Activated CD8-positive, alpha-beta T cell treated with anti-CD3 and anti-CD28 coated beads for 36 hours (primary cell): ENCODE measurements at regions not wholly inside any gene's neighbourhood (a gene's known extent, or its start where the extent isn't known, plus 50 kb on each side); places are given as distances from the start of the nearest gene placed in this dataset.

Experiments used
- ATAC-seq: fragments of 200-7000 bp; cut with Tn5 transposase; one replicate; pipeline ENCODE4 v1.10.0; 2021; ENCODE audit warnings: mild to moderate bottlenecking, moderate library complexity
- CTCF ChIA-PET: fragments of 350-600 bp; sonication (Branson Sonifier 250); formaldehyde crosslinking; loops from one replicate; lab custom pipeline; 2021; ENCODE audit warnings: antibody characterized with exemption; lab: Charles Lee
- POLR2A ChIA-PET: fragments of 350-600 bp; sonication (Branson Sonifier 250); formaldehyde crosslinking; loops from one replicate; lab custom pipeline; 2021; ENCODE audit warnings: antibody characterized with exemption; lab: Charles Lee
- DNase-seq: peaks from one replicate; pipeline ENCODE4 v3.0.0-alpha.2; 2020
- H3K27ac Mint-ChIP-seq: one replicate; pipeline ENCODE4 v1.8.0; 2021; ENCODE audit warnings: mild to moderate bottlenecking, mixed read lengths
- H3K27me3 Mint-ChIP-seq: one replicate; pipeline ENCODE4 v1.8.0; 2021; ENCODE audit warnings: mixed read lengths
- H3K36me3 Mint-ChIP-seq: one replicate; pipeline ENCODE4 v1.8.0; 2021; ENCODE audit warnings: low read depth, mixed read lengths
- H3K4me1 Mint-ChIP-seq: one replicate; pipeline ENCODE4 v1.8.0; 2021; ENCODE audit warnings: low read depth, mixed read lengths
- H3K4me3 Mint-ChIP-seq: one replicate; pipeline ENCODE4 v1.8.0; 2021; ENCODE audit warnings: mild to moderate bottlenecking, moderate library complexity, mixed read lengths
- H3K9me3 Mint-ChIP-seq: one replicate; pipeline ENCODE4 v1.8.0; 2021; ENCODE audit warnings: mixed read lengths
- CTCF ChIP-seq: fragments of 200-600 bp; IDR thresholded peaks from one replicate; pipeline ENCODE4 v1.8.0; 2022; ENCODE audit warnings: antibody characterized with exemption, mild to moderate bottlenecking
- intact Hi-C: fragments of 100-400 bp; cut with micrococcal nuclease; formaldehyde crosslinking; loops from one replicate; pipeline ENCODE4 v1.10.0; 2022

GRCh38 chr17:77323413-77324171, 182.8 kb downstream of the SEC14L1 start:
- no peak overlapping the region for H3K27ac Mint-ChIP-seq
- CTCF ChIA-PET: interaction anchor here (0.6 to 0.9 kb wide), 2 partner anchors 96 to 106 kb away, joined by 3 read pairs; no protein-coding TSS in a partner anchor
- peaks cover 49% of the 10 kb centered on the region for H3K4me1 Mint-ChIP-seq
- H3K27me3 Mint-ChIP-seq: no peaks in the 10 kb centered on the region
- DNase-seq (no peak), ATAC-seq (no peak)
- H3K36me3 Mint-ChIP-seq: no peaks in the 10 kb centered on the region
- intact Hi-C loops: no loop called here
- POLR2A ChIA-PET: interaction anchor here (1.3 to 2.4 kb wide), 2 partner anchors 51 to 122 kb away, joined by 3 to 5 read pairs; no protein-coding TSS in a partner anchor
- no peak for TF ChIP-seq CTCF
- H3K9me3 Mint-ChIP-seq: no peaks in the 10 kb centered on the region
- H3K4me3 Mint-ChIP-seq: no peak overlapping the region

GRCh38 chr17:77324227-77324626, 183.5 kb downstream of the SEC14L1 start:
- TF ChIP-seq CTCF: no peak
- Mint-ChIP-seq H3K4me3 (no peak overlapping the region), H3K27me3 (no peaks in the 10 kb centered on the region), H3K4me1 (peaks cover 44% of the 10 kb centered on the region), H3K9me3 (no peaks in the 10 kb centered on the region), H3K36me3 (no peaks in the 10 kb centered on the region), H3K27ac (no peak overlapping the region)
- no peak for ATAC-seq
- DNase-seq: no peak
- intact Hi-C loops: no loop called here
- ChIA-PET POLR2A (interaction anchor here (1.3 to 2.4 kb wide), 2 partner anchors 50 to 121 kb away, joined by 3 to 5 read pairs; no protein-coding TSS in a partner anchor), CTCF (interaction anchor here (1.5 kb wide), 1 partner anchor 76 kb away, joined by 7 read pairs; no protein-coding TSS in a partner anchor)

- H3K27ac Mint-ChIP-seq: peak overlapping the region; percentile 82
- ChIA-PET CTCF (interaction anchor here (0.7 to 1.5 kb wide), 4 partner anchors 75 to 176 kb away, joined by 3 to 7 read pairs (median 4); no protein-coding TSS in a partner anchor), POLR2A (interaction anchor here (0.7 to 2.4 kb wide), 3 partner anchors 64 to 120 kb away, joined by 3 to 5 read pairs (median 3); no protein-coding TSS in a partner anchor)
- no peak overlapping the region for H3K4me3 Mint-ChIP-seq
- no peaks in the 10 kb centered on the region for H3K9me3 Mint-ChIP-seq
- H3K36me3 Mint-ChIP-seq: no peaks in the 10 kb centered on the region
- ATAC-seq (peak; percentile 19), DNase-seq (no peak)
- H3K27me3 Mint-ChIP-seq: no peaks in the 10 kb centered on the region
- H3K4me1 Mint-ChIP-seq: peaks cover 37% of the 10 kb centered on the region
- no peak for TF ChIP-seq CTCF
- intact Hi-C loops: no loop called here
Measured at GRCh38 chr17:77325577-77326075, 184.9 kb downstream of the SEC14L1 start.

- H3K4me1 Mint-ChIP-seq: peaks cover 40% of the 10 kb centered on the region
- no peaks in the 10 kb centered on the region for H3K27me3 Mint-ChIP-seq
- peak; percentile 60 for DNase-seq
- ATAC-seq: no peak
- no peak overlapping the region for H3K4me3 Mint-ChIP-seq
- H3K36me3 Mint-ChIP-seq: no peaks in the 10 kb centered on the region
- POLR2A ChIA-PET: interaction anchor here (2.4 kb wide), 1 partner anchor 119 kb away, joined by 5 read pairs; no protein-coding TSS in a partner anchor
- no peaks in the 10 kb centered on the region for H3K9me3 Mint-ChIP-seq
- CTCF ChIA-PET: interaction anchor here (1.2 to 1.4 kb wide), 2 partner anchors 74 to 115 kb away, joined by 3 read pairs; no protein-coding TSS in a partner anchor
- intact Hi-C loops: no loop called here
- TF ChIP-seq CTCF: no peak
- peak overlapping the region; percentile 58 for H3K27ac Mint-ChIP-seq
Measured at GRCh38 chr17:77326076-77326591, 185.4 kb downstream of the SEC14L1 start.
